CD4-positive, alpha-beta T cell (primary cell): ENCODE measurements at regions not wholly inside any gene's neighbourhood (a gene's known extent, or its start where the extent isn't known, plus 50 kb on each side); places are given as distances from the start of the nearest gene placed in this dataset.
"Not testable (repeated sequence)": the region's sequence is repeated elsewhere in the genome, so short reads cannot be mapped to it uniquely, and the experiment has no call there.

Experiments used
- ATAC-seq: fragments of 200-7000 bp; cut with Tn5 transposase; one replicate; pipeline ENCODE4 v1.10.0; 2022; ENCODE audit warnings: mild to moderate bottlenecking; ENCODE audit not compliant: poor library complexity
- CTCF ChIA-PET: fragments of 350-600 bp; sonication (Branson Sonifier 250); formaldehyde crosslinking; loops from one replicate; lab custom pipeline; 2021; ENCODE audit warnings: antibody characterized with exemption, inconsistent platforms; lab: Charles Lee
- POLR2A ChIA-PET: fragments of 350-600 bp; sonication (Branson Sonifier 250); formaldehyde crosslinking; loops from one replicate; lab custom pipeline; 2021; ENCODE audit warnings: antibody characterized with exemption, inconsistent platforms; lab: Charles Lee
- DNase-seq, 14 experiments: peaks; one replicate each; pipeline ENCODE4 v3.0.0-alpha.2; 2013 to 2020; ENCODE audit warnings: mixed read lengths in 2 of 14
- H3K27ac ChIP-seq, 2 donors: one replicate each; pipeline versions ENCODE4 v1.5.1 to v1.7.0; 2013; ENCODE audit warnings: low read length in 2 of 2, low read depth in 1 of 2, mild to moderate bottlenecking in 1 of 2
- H3K27me3 ChIP-seq, 2 experiments: 1 replicate in 1 of 2; 2 replicates in 1 of 2; pipeline versions ENCODE4 v1.6.1 to v1.7.0; 2013; ENCODE audit warnings: low read length in 2 of 2, control low read depth in 1 of 2, mild to moderate bottlenecking in 1 of 2, moderate library complexity in 1 of 2; ENCODE audit not compliant: insufficient read depth in 2 of 2, control insufficient read depth in 1 of 2
- H3K36me3 ChIP-seq: one replicate; pipeline ENCODE4 v1.6.1; 2013; ENCODE audit warnings: low read length, control low read depth; ENCODE audit not compliant: insufficient read depth
- H3K4me1 ChIP-seq: one replicate; pipeline ENCODE4 v1.6.1; 2013; ENCODE audit warnings: low read length, control low read depth; ENCODE audit not compliant: insufficient read depth
- H3K4me3 ChIP-seq: one replicate; pipeline ENCODE4 v1.5.1; 2013; ENCODE audit warnings: mild to moderate bottlenecking, low read length, moderate library complexity
- H3K9me3 ChIP-seq, 2 experiments: 1 replicate in 1 of 2; 2 replicates in 1 of 2; pipeline versions ENCODE4 v1.6.1 to v1.7.0; 2013; ENCODE audit warnings: low read length in 2 of 2, mild to moderate bottlenecking in 2 of 2, control low read depth in 1 of 2, moderate library complexity in 1 of 2; ENCODE audit not compliant: control insufficient read depth in 1 of 2, insufficient read depth in 1 of 2
- H3K27ac Mint-ChIP-seq: one replicate; pipeline ENCODE4 v1.8.0; 2020; ENCODE audit warnings: mixed read lengths
- H3K27me3 Mint-ChIP-seq: one replicate; pipeline ENCODE4 v1.8.0; 2021; ENCODE audit warnings: mixed read lengths
- H3K36me3 Mint-ChIP-seq: one replicate; pipeline ENCODE4 v1.8.0; 2021; ENCODE audit warnings: low read depth, mixed read lengths
- H3K4me1 Mint-ChIP-seq: one replicate; pipeline ENCODE4 v1.8.0; 2021; ENCODE audit warnings: low read depth, mixed read lengths
- H3K4me3 Mint-ChIP-seq: one replicate; pipeline ENCODE4 v1.8.0; 2020; ENCODE audit warnings: mild to moderate bottlenecking, mixed read lengths
- H3K9me3 Mint-ChIP-seq: one replicate; pipeline ENCODE4 v1.8.0; 2020; ENCODE audit warnings: mixed read lengths
- CTCF ChIP-seq: fragments of 200-600 bp; IDR thresholded peaks from one replicate; pipeline ENCODE4 v1.8.0; 2022; ENCODE audit warnings: antibody characterized with exemption, mild to moderate bottlenecking
- intact Hi-C, 2 experiments: fragments of 100-400 bp; cut with DNase I in 1 of 2; cut with micrococcal nuclease in 1 of 2; formaldehyde crosslinking; loops; one replicate each; pipeline versions ENCODE4 v1.15.1 to v1.9.0; 2023 to 2025; cut with DNase I, micrococcal nuclease

DNA sequence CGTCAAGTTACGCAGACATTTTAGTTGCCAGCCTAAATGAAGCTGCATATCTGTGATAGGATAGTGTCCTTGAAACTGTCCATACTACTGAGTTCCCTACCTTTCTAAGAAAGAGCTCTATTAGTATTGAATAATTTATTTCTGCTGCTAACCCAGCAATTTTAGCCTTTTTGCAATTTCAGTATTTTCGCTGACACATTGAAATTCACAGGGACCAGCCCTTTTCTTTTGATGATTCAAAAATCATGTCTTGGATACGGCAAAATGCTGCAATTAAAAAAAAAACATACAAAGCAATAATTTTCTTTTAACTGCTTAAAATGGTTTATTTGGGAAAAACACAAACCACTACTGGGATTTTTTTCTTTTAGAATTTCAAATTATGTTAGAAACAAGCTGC lies 563.3 kb downstream of the TBC1D32 start:
- H3K4me3 ChIP-seq, result no peak overlapping the region
- H3K9me3 Mint-ChIP-seq, result no peaks in the 10 kb centered on the region
- CTCF ChIA-PET, result no interaction called here
- no peaks in the 10 kb centered on the region for H3K4me1 ChIP-seq
- DNase-seq, result no peak
- POLR2A ChIA-PET, result no interaction called here
- ATAC-seq, result no peak
- intact Hi-C loops, result no loop called here
- H3K4me3 Mint-ChIP-seq, result no peak overlapping the region
- H3K36me3 ChIP-seq, result no peaks in the 10 kb centered on the region
- H3K27ac ChIP-seq, result no peak overlapping the region
- no peaks in the 10 kb centered on the region for H3K36me3 Mint-ChIP-seq
- H3K27me3 ChIP-seq, result no peaks in the 10 kb centered on the region
- H3K27ac Mint-ChIP-seq, result no peak overlapping the region
- no peaks in the 10 kb centered on the region for H3K9me3 ChIP-seq
- H3K27me3 Mint-ChIP-seq, result no peaks in the 10 kb centered on the region
- no peaks in the 10 kb centered on the region for H3K4me1 Mint-ChIP-seq
- no peak for TF ChIP-seq CTCF

- Mint-ChIP-seq H3K4me1 (no peaks in the 10 kb centered on the region), H3K9me3 (no peaks in the 10 kb centered on the region), H3K36me3 (no peaks in the 10 kb centered on the region), H3K4me3 (no peak overlapping the region), H3K27ac (no peak overlapping the region), H3K27me3 (no peaks in the 10 kb centered on the region)
- POLR2A ChIA-PET, result no interaction called here
- Histone ChIP-seq H3K36me3 (no peaks in the 10 kb centered on the region), H3K27ac (no peak overlapping the region), H3K4me1 (no peaks in the 10 kb centered on the region), H3K9me3 (no peaks in the 10 kb centered on the region), H3K27me3 (no peaks in the 10 kb centered on the region), H3K4me3 (no peak overlapping the region)
- intact Hi-C loops, result no loop called here
- CTCF ChIA-PET, result no interaction called here
- no peak for TF ChIP-seq CTCF
- DNase-seq (no peak), ATAC-seq (no peak)
Observed at GRCh38 chr6:120764312-120764711, 570.0 kb downstream of the TBC1D32 start.

GRCh38 chr6:120759570-120759969 lies 574.7 kb downstream of the TBC1D32 start:
- ATAC-seq, result no peak
- H3K9me3 Mint-ChIP-seq, result no peaks in the 10 kb centered on the region
- H3K27me3 Mint-ChIP-seq, result no peaks in the 10 kb centered on the region
- no peak overlapping the region for H3K27ac Mint-ChIP-seq
- H3K4me3 Mint-ChIP-seq, result no peak overlapping the region
- H3K4me3 ChIP-seq, result no peak overlapping the region
- no peaks in the 10 kb centered on the region for H3K27me3 ChIP-seq
- peaks cover 0 to 3% of the 10 kb centered on the region in 2 experiments for H3K9me3 ChIP-seq
- no peaks in the 10 kb centered on the region for H3K4me1 ChIP-seq
- no peak overlapping the region for H3K27ac ChIP-seq
- intact Hi-C loops, result no loop called here
- no peaks in the 10 kb centered on the region for H3K36me3 Mint-ChIP-seq
- no peaks in the 10 kb centered on the region for H3K4me1 Mint-ChIP-seq
- no peaks in the 10 kb centered on the region for H3K36me3 ChIP-seq
- no peak for TF ChIP-seq CTCF
- ChIA-PET POLR2A (no interaction called here), CTCF (no interaction called here)
- no peak for DNase-seq

GRCh38 chr6:120748574-120748973 lies 585.7 kb downstream of the TBC1D32 start:
- POLR2A ChIA-PET, ATAC-seq, intact Hi-C loops, CTCF ChIA-PET, H3K4me3 ChIP-seq, H3K27ac Mint-ChIP-seq, H3K27me3 Mint-ChIP-seq, H3K27me3 ChIP-seq, H3K4me1 Mint-ChIP-seq, H3K4me3 Mint-ChIP-seq, H3K27ac ChIP-seq, H3K9me3 Mint-ChIP-seq, DNase-seq, H3K36me3 Mint-ChIP-seq, H3K36me3 ChIP-seq, H3K4me1 ChIP-seq, H3K9me3 ChIP-seq: not testable (repeated sequence)
